Trophoblast cell (in vitro differentiated cells and primary cell): ENCODE measurements at regions not wholly inside any gene's neighbourhood (a gene's known extent, or its start where the extent isn't known, plus 50 kb on each side); places are given as distances from the start of the nearest gene placed in this dataset.

Experiments used
- DNase-seq, 2 donors: peaks; one replicate each; pipeline ENCODE4 v3.0.0-alpha.2; 2016
- H2AFZ ChIP-seq: 2 replicates; pipeline ENCODE4 v1.6.1; 2013; ENCODE audit warnings: low read length, moderate library complexity, mild to moderate bottlenecking; ENCODE audit not compliant: insufficient read depth, poor library complexity
- H2AK5ac ChIP-seq: 2 replicates; pipeline ENCODE4 v1.6.1; 2013; ENCODE audit warnings: mild to moderate bottlenecking, low read length
- H2BK120ac ChIP-seq: 2 replicates; pipeline ENCODE4 v1.6.1; 2013; ENCODE audit warnings: low read length, mild to moderate bottlenecking, moderate library complexity; ENCODE audit not compliant: insufficient read depth, poor library complexity
- H2BK12ac ChIP-seq: 2 replicates; pipeline ENCODE4 v1.6.1; 2013; ENCODE audit warnings: mild to moderate bottlenecking, low read length, moderate library complexity
- H2BK5ac ChIP-seq: 2 replicates; pipeline ENCODE4 v1.6.1; 2013; ENCODE audit warnings: low read length, low read depth, moderate library complexity, mild to moderate bottlenecking; ENCODE audit not compliant: poor library complexity
- H3K14ac ChIP-seq: 2 replicates; pipeline ENCODE4 v1.6.1; 2013; ENCODE audit warnings: mild to moderate bottlenecking, low read length
- H3K18ac ChIP-seq: 2 replicates; pipeline ENCODE4 v1.6.1; 2013; ENCODE audit warnings: mild to moderate bottlenecking, low read length
- H3K23ac ChIP-seq: 2 replicates; pipeline ENCODE4 v1.6.1; 2013; ENCODE audit warnings: low read length
- H3K27ac ChIP-seq: 2 replicates; pipeline ENCODE4 v1.5.1; 2013; ENCODE audit warnings: low read depth, mild to moderate bottlenecking, inconsistent platforms, low read length, moderate library complexity
- H3K27me3 ChIP-seq: 2 replicates; pipeline ENCODE4 v1.6.1; 2013; ENCODE audit warnings: inconsistent platforms, mild to moderate bottlenecking, low read length, moderate library complexity; ENCODE audit not compliant: insufficient read depth
- H3K36me3 ChIP-seq, 2 experiments: 1 replicate in 1 of 2; 2 replicates in 1 of 2; pipeline ENCODE4 v1.6.1; 2013; ENCODE audit warnings: low read length in 2 of 2, mild to moderate bottlenecking in 2 of 2, moderate library complexity in 1 of 2; ENCODE audit not compliant: insufficient read depth in 2 of 2, control insufficient read depth in 1 of 2
- H3K4ac ChIP-seq: 2 replicates; pipeline ENCODE4 v1.6.1; 2013; ENCODE audit warnings: low read depth, mild to moderate bottlenecking, low read length, moderate library complexity
- H3K4me1 ChIP-seq, 2 experiments: 1 replicate in 1 of 2; 2 replicates in 1 of 2; pipeline ENCODE4 v1.6.1; 2013; ENCODE audit warnings: low read length in 2 of 2, mild to moderate bottlenecking in 2 of 2, moderate library complexity in 1 of 2; ENCODE audit not compliant: insufficient read depth in 2 of 2, control insufficient read depth in 1 of 2
- H3K4me2 ChIP-seq: 2 replicates; pipeline ENCODE4 v1.6.1; 2013; ENCODE audit warnings: inconsistent platforms, mild to moderate bottlenecking, low read length, moderate library complexity
- H3K4me3 ChIP-seq: 2 replicates; pipeline ENCODE4 v1.5.1; 2013; ENCODE audit warnings: mild to moderate bottlenecking, low read depth, low read length, inconsistent platforms
- H3K79me1 ChIP-seq: one replicate; pipeline ENCODE4 v1.6.1; 2013; ENCODE audit warnings: low read length
- H3K79me2 ChIP-seq: 2 replicates; pipeline ENCODE4 v1.6.1; 2013; ENCODE audit warnings: low read length, mild to moderate bottlenecking; ENCODE audit not compliant: control insufficient read depth, insufficient read depth, poor library complexity
- H3K9ac ChIP-seq: 2 replicates; pipeline ENCODE4 v1.6.1; 2013; ENCODE audit warnings: mild to moderate bottlenecking, low read length
- H3K9me3 ChIP-seq: 2 replicates; pipeline ENCODE4 v1.6.1; 2013; ENCODE audit warnings: low read depth, mild to moderate bottlenecking, control low read depth, inconsistent platforms, low read length; ENCODE audit not compliant: insufficient read depth
- H4K12ac ChIP-seq: 2 replicates; pipeline ENCODE4 v1.6.1; 2013; ENCODE audit warnings: low read depth, mild to moderate bottlenecking, low read length, moderate library complexity
- H4K8ac ChIP-seq: 2 replicates; pipeline ENCODE4 v1.6.1; 2013; ENCODE audit warnings: low read depth, mild to moderate bottlenecking, low read length, moderate library complexity
- H4K91ac ChIP-seq: one replicate; pipeline ENCODE4 v1.6.1; 2013; ENCODE audit warnings: low read depth, mild to moderate bottlenecking, low read length, moderate library complexity
- WGBS: extraction: QIAGEN DNeasy Blood & Tissue Kit; methylation state at CpG from one replicate; pipeline ENCODE4 v1.1.7; 2013; ENCODE audit warnings: missing lambda C conversion rate; ENCODE audit not compliant: insufficient read length, insufficient coverage; ENCODE audit errors: extremely low coverage; 5-methylcytosine and 5-hydroxymethylcytosine counted together

- H4K8ac ChIP-seq, result no peak overlapping the region
- no peak overlapping the region for H3K23ac ChIP-seq
- no peaks in the 10 kb centered on the region for H3K79me2 ChIP-seq
- peaks cover 55% of the 10 kb centered on the region for H3K9me3 ChIP-seq
- H3K27ac ChIP-seq, result no peak overlapping the region
- H4K91ac ChIP-seq, result no peak overlapping the region
- H2BK120ac ChIP-seq, result no peak overlapping the region
- no peak overlapping the region for H2AFZ ChIP-seq
- no CpG with 5 or more reads among the region's 57 CpGs for WGBS
- no peak overlapping the region for H4K12ac ChIP-seq
- H3K4me1 ChIP-seq, result no peaks in the 10 kb centered on the region
- no peak overlapping the region for H3K4me2 ChIP-seq
- H3K27me3 ChIP-seq, result no peaks in the 10 kb centered on the region
- H2BK5ac ChIP-seq, result no peak overlapping the region
- no peaks in the 10 kb centered on the region for H3K79me1 ChIP-seq
- H3K14ac ChIP-seq, result no peak overlapping the region
- no peak overlapping the region for H2BK12ac ChIP-seq
- H2AK5ac ChIP-seq, result no peak overlapping the region
- H3K4me3 ChIP-seq, result no peak overlapping the region
- no peaks in the 10 kb centered on the region for H3K36me3 ChIP-seq
- no peak overlapping the region for H3K4ac ChIP-seq
- H3K9ac ChIP-seq, result no peak overlapping the region
- no peak for DNase-seq
- H3K18ac ChIP-seq, result no peak overlapping the region
Observed at GRCh38 chr1:2855206-2856065, 53.9 kb upstream of the TTC34 start.

GRCh38 chr1:2856066-2856390 lies 54.5 kb upstream of the TTC34 start:
- no peak overlapping the region for H2AK5ac ChIP-seq
- no peaks in the 10 kb centered on the region for H3K79me2 ChIP-seq
- no peak overlapping the region for H2BK12ac ChIP-seq
- H3K27ac ChIP-seq, result no peak overlapping the region
- no peak overlapping the region for H3K4ac ChIP-seq
- no peak overlapping the region for H3K14ac ChIP-seq
- H2BK120ac ChIP-seq, result no peak overlapping the region
- no peaks in the 10 kb centered on the region for H3K27me3 ChIP-seq
- H3K36me3 ChIP-seq, result no peaks in the 10 kb centered on the region
- no peak overlapping the region for H3K4me2 ChIP-seq
- no peak overlapping the region for H4K91ac ChIP-seq
- no peak overlapping the region for H3K4me3 ChIP-seq
- no peak overlapping the region for H4K12ac ChIP-seq
- H3K23ac ChIP-seq, result no peak overlapping the region
- no peaks in the 10 kb centered on the region for H3K79me1 ChIP-seq
- H3K18ac ChIP-seq, result no peak overlapping the region
- H2AFZ ChIP-seq, result no peak overlapping the region
- no peaks in the 10 kb centered on the region for H3K4me1 ChIP-seq
- no peak overlapping the region for H2BK5ac ChIP-seq
- H3K9me3 ChIP-seq, result peaks cover 57% of the 10 kb centered on the region
- no peak for DNase-seq
- WGBS, result no CpG with 5 or more reads among the region's 13 CpGs
- no peak overlapping the region for H4K8ac ChIP-seq
- no peak overlapping the region for H3K9ac ChIP-seq

- H3K4me3 ChIP-seq, result no peak overlapping the region
- no peak overlapping the region for H4K12ac ChIP-seq
- peaks cover 61% of the 10 kb centered on the region for H3K9me3 ChIP-seq
- WGBS, result no CpG with 5 or more reads among the region's 23 CpGs
- no peaks in the 10 kb centered on the region for H3K79me2 ChIP-seq
- no peak overlapping the region for H2AK5ac ChIP-seq
- H2BK120ac ChIP-seq, result no peak overlapping the region
- no peak overlapping the region for H3K9ac ChIP-seq
- H3K14ac ChIP-seq, result no peak overlapping the region
- H3K79me1 ChIP-seq, result no peaks in the 10 kb centered on the region
- H3K36me3 ChIP-seq, result no peaks in the 10 kb centered on the region
- no peak overlapping the region for H3K27ac ChIP-seq
- H3K23ac ChIP-seq, result no peak overlapping the region
- no peak overlapping the region for H4K91ac ChIP-seq
- H2BK12ac ChIP-seq, result no peak overlapping the region
- no peak overlapping the region for H3K4me2 ChIP-seq
- H2BK5ac ChIP-seq, result no peak overlapping the region
- no peak overlapping the region for H3K4ac ChIP-seq
- H3K4me1 ChIP-seq, result no peaks in the 10 kb centered on the region
- H3K27me3 ChIP-seq, result no peaks in the 10 kb centered on the region
- DNase-seq, result no peak
- no peak overlapping the region for H4K8ac ChIP-seq
- no peak overlapping the region for H3K18ac ChIP-seq
- no peak overlapping the region for H2AFZ ChIP-seq
Observed at GRCh38 chr1:2856676-2857375, 55.3 kb upstream of the TTC34 start.

GRCh38 chr1:2857521-2857920 lies 56.0 kb upstream of the TTC34 start:
- Histone ChIP-seq H3K4ac (no peak overlapping the region), H3K9ac (no peak overlapping the region), H2BK120ac (no peak overlapping the region), H3K79me1 (no peaks in the 10 kb centered on the region), H2BK12ac (no peak overlapping the region), H2BK5ac (no peak overlapping the region), H4K12ac (no peak overlapping the region), H3K27ac (no peak overlapping the region), H3K36me3 (no peaks in the 10 kb centered on the region), H2AK5ac (no peak overlapping the region), H3K4me2 (no peak overlapping the region), H3K27me3 (no peaks in the 10 kb centered on the region), H3K14ac (no peak overlapping the region), H3K23ac (no peak overlapping the region), H4K8ac (no peak overlapping the region), H3K79me2 (no peaks in the 10 kb centered on the region), H2AFZ (no peak overlapping the region), H3K18ac (no peak overlapping the region), H3K9me3 (peaks cover 63% of the 10 kb centered on the region), H3K4me3 (no peak overlapping the region), H4K91ac (no peak overlapping the region), H3K4me1 (no peaks in the 10 kb centered on the region)
- no peak for DNase-seq
- no CpG with 5 or more reads among the region's 15 CpGs for WGBS
